ENCODE measurements at regions not wholly inside any gene's neighbourhood (a gene's known extent, or its start where the extent isn't known, plus 50 kb on each side); places are given as distances from the start of the nearest gene placed in this dataset.
A peak's percentile ranks its signal among the peaks of the same experiment; 100 is the strongest.

DNA sequence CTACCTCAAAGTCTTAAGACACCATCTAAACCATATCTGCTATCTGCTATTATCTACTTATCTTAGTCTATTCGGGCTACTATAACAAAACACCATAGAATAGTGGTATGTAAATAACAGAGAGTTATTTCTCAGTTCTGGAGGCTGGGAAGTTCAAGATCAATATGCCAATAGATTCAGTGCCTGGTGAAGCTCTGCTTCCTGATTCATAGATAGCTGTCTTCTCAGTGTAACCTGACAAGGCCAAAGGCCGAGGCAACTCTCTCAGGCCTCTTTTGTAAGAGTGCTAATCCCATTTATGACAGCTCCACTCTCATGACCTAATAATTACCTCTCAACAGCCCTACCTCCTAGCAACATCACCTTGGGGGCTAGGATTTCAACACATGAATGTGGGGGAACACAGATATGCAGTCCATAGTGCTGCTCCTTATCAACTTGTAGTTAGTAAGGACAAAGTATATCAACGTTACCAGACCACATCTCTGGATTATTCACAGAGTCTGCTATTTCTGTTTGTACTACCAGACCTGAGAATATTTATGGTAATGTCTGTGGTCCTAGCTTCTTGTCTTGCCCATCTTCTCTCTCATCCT, 297.8 kb downstream of the FOXG1 start:
- no peak for ATAC-seq (ENCODE audit: low read depth in 2 of 2)
- Mint-ChIP-seq H3K27ac (no peak overlapping the region), H3K9me3 (peaks cover 3 to 28% (median 16%) of the 10 kb centered on the region in 7 donors), H3K27me3 (no peaks in the 10 kb centered on the region), H3K4me3 (no peak overlapping the region), H3K36me3 (no peaks in the 10 kb centered on the region), H3K4me1 (no peaks in the 10 kb centered on the region)
- no peak overlapping the region for H3K27ac ChIP-seq (ENCODE audit: insufficient read depth, low read length, poor library complexity, severe bottlenecking)
- DNase-seq: no peak
- H3K27me3 ChIP-seq (ENCODE audit: control insufficient read depth, insufficient read depth, low read length): no peaks in the 10 kb centered on the region
- no peak overlapping the region for H3K4me3 ChIP-seq (ENCODE audit: low read depth, low read length)
- no peaks in the 10 kb centered on the region for H3K4me1 ChIP-seq (ENCODE audit: control insufficient read depth, insufficient read depth, low read length, poor library complexity, severe bottlenecking)
- H3K9me3 ChIP-seq (ENCODE audit: control insufficient read depth in 2 of 2, low read length in 2 of 2): peaks cover 6 to 7% of the 10 kb centered on the region in 2 experiments
- H3K36me3 ChIP-seq (ENCODE audit: control insufficient read depth, insufficient read depth, low read length): no peaks in the 10 kb centered on the region

DNA sequence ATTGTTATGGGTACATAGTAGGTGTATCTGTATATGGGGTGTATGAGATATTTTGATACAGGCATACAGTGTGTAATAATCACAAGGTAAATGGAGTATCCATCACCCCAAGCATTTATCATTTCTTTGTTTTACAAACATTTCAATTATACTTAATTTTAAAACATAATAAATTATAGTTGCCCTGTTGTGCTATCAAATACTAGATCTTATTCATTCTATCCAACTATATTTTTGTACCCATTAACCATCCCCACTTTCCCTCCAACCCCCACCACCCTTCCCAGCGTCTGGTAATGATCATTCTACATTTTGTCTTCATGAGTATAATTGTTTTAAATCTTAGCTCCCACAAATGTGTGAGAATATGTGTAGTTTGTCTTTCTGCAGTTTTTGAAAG, 302.6 kb downstream of the FOXG1 start:
- no peaks in the 10 kb centered on the region for H3K36me3 Mint-ChIP-seq
- no peak for DNase-seq
- H3K27ac ChIP-seq (ENCODE audit: insufficient read depth, low read length, poor library complexity, severe bottlenecking): no peak overlapping the region
- peaks cover 6 to 11% of the 10 kb centered on the region in 2 experiments for H3K9me3 ChIP-seq (ENCODE audit: control insufficient read depth in 2 of 2, low read length in 2 of 2)
- no peak overlapping the region for H3K27ac Mint-ChIP-seq
- no peaks in the 10 kb centered on the region for H3K36me3 ChIP-seq (ENCODE audit: control insufficient read depth, insufficient read depth, low read length)
- no peak overlapping the region for H3K4me3 ChIP-seq (ENCODE audit: low read depth, low read length)
- ATAC-seq (ENCODE audit: low read depth in 2 of 2): no peak
- no peaks in the 10 kb centered on the region for H3K4me1 ChIP-seq (ENCODE audit: control insufficient read depth, insufficient read depth, low read length, poor library complexity, severe bottlenecking)
- no peaks in the 10 kb centered on the region for H3K27me3 Mint-ChIP-seq
- no peaks in the 10 kb centered on the region for H3K4me1 Mint-ChIP-seq
- no peaks in the 10 kb centered on the region for H3K27me3 ChIP-seq (ENCODE audit: control insufficient read depth, insufficient read depth, low read length)
- peaks cover 4 to 31% (median 16%) of the 10 kb centered on the region in 7 donors for H3K9me3 Mint-ChIP-seq
- peak overlapping the region in 1 of 4 donors; percentile 28 for H3K4me3 Mint-ChIP-seq

GRCh38 chr14:29075761-29076160, 309.2 kb downstream of the FOXG1 start:
- H3K4me1 Mint-ChIP-seq: no peaks in the 10 kb centered on the region
- H3K36me3 Mint-ChIP-seq: no peaks in the 10 kb centered on the region
- H3K27ac Mint-ChIP-seq: no peak overlapping the region
- no peaks in the 10 kb centered on the region for H3K36me3 ChIP-seq (ENCODE audit: control insufficient read depth, insufficient read depth, low read length)
- H3K9me3 Mint-ChIP-seq: peaks cover 0 to 26% (median 8%) of the 10 kb centered on the region in 7 donors
- H3K4me3 Mint-ChIP-seq: no peak overlapping the region
- DNase-seq (no peak), ATAC-seq (ENCODE audit: low read depth in 2 of 2) (no peak)
- peaks cover 1 to 7% of the 10 kb centered on the region in 2 experiments for H3K9me3 ChIP-seq (ENCODE audit: control insufficient read depth in 2 of 2, low read length in 2 of 2)
- no peaks in the 10 kb centered on the region for H3K4me1 ChIP-seq (ENCODE audit: control insufficient read depth, insufficient read depth, low read length, poor library complexity, severe bottlenecking)
- H3K27ac ChIP-seq (ENCODE audit: insufficient read depth, low read length, poor library complexity, severe bottlenecking): no peak overlapping the region
- no peak overlapping the region for H3K4me3 ChIP-seq (ENCODE audit: low read depth, low read length)
- no peaks in the 10 kb centered on the region for H3K27me3 ChIP-seq (ENCODE audit: control insufficient read depth, insufficient read depth, low read length)
- no peaks in the 10 kb centered on the region for H3K27me3 Mint-ChIP-seq

DNA sequence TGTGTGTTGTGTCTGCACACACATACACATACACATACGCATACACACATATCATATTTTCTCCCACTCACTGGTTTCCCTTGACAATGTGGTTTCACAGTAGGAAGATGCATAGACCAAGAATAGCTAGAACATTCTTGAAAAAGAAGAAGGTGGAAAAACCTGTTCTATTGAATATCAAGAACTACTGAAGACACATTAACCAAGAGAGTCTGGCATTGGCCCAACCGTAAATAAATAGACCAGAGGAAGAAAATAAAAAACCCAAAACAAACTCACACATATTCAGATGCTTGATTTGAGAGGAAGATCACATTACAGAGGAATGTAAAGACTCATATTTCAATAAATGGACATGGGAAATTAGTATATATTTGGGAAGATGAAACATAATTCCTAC, 311.3 kb downstream of the FOXG1 start:
- no peaks in the 10 kb centered on the region for H3K36me3 Mint-ChIP-seq
- Histone ChIP-seq H3K4me3 (ENCODE audit: low read depth, low read length) (no peak overlapping the region), H3K9me3 (ENCODE audit: control insufficient read depth in 2 of 2, low read length in 2 of 2) (peaks cover 0 to 7% of the 10 kb centered on the region in 2 experiments), H3K36me3 (ENCODE audit: control insufficient read depth, insufficient read depth, low read length) (no peaks in the 10 kb centered on the region), H3K27me3 (ENCODE audit: control insufficient read depth, insufficient read depth, low read length) (no peaks in the 10 kb centered on the region), H3K27ac (ENCODE audit: insufficient read depth, low read length, poor library complexity, severe bottlenecking) (no peak overlapping the region), H3K4me1 (ENCODE audit: control insufficient read depth, insufficient read depth, low read length, poor library complexity, severe bottlenecking) (no peaks in the 10 kb centered on the region)
- H3K9me3 Mint-ChIP-seq: peaks cover 0 to 31% (median 8%) of the 10 kb centered on the region in 7 donors
- no peak overlapping the region for H3K27ac Mint-ChIP-seq
- H3K4me3 Mint-ChIP-seq: no peak overlapping the region
- no peak for ATAC-seq (ENCODE audit: low read depth in 2 of 2)
- no peaks in the 10 kb centered on the region for H3K27me3 Mint-ChIP-seq
- H3K4me1 Mint-ChIP-seq: no peaks in the 10 kb centered on the region
- no peak for DNase-seq

- no peaks in the 10 kb centered on the region for H3K27me3 ChIP-seq (ENCODE audit: control insufficient read depth, insufficient read depth, low read length)
- H3K36me3 ChIP-seq (ENCODE audit: control insufficient read depth, insufficient read depth, low read length): no peaks in the 10 kb centered on the region
- ATAC-seq (ENCODE audit: low read depth in 2 of 2) (no peak), DNase-seq (no peak)
- Mint-ChIP-seq H3K27me3 (no peaks in the 10 kb centered on the region), H3K36me3 (no peaks in the 10 kb centered on the region), H3K4me1 (no peaks in the 10 kb centered on the region), H3K27ac (no peak overlapping the region), H3K9me3 (peaks cover 0 to 31% (median 8%) of the 10 kb centered on the region in 7 donors), H3K4me3 (no peak overlapping the region)
- no peak overlapping the region for H3K27ac ChIP-seq (ENCODE audit: insufficient read depth, low read length, poor library complexity, severe bottlenecking)
- H3K4me1 ChIP-seq (ENCODE audit: control insufficient read depth, insufficient read depth, low read length, poor library complexity, severe bottlenecking): no peaks in the 10 kb centered on the region
- no peak overlapping the region for H3K4me3 ChIP-seq (ENCODE audit: low read depth, low read length)
- H3K9me3 ChIP-seq (ENCODE audit: control insufficient read depth in 2 of 2, low read length in 2 of 2): peaks cover 4 to 7% of the 10 kb centered on the region in 2 experiments
These were observed 312.4 kb downstream of the FOXG1 start for GRCh38 chr14:29078810-29079522.

DNA sequence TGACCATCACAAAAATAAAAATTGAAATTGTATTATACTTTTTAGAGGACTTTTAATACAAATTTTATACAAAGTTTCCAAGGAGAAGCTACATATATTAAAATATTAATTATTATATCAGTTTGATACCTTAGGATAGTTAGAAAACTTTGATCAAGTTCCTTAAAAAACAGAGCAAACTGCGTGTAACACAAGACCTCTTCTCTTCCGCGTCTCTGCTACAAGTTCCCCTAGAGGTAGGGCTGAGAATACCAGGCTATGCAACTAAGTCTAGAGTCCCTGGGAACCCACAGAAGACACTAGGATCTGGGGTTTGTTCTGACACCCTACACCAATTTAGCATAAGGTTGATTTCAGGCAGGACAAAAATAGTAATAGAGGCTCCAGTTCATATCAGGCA, 319.0 kb downstream of the FOXG1 start:
- ATAC-seq (ENCODE audit: low read depth in 2 of 2) (no peak), DNase-seq (no peak)
- Histone ChIP-seq H3K36me3 (ENCODE audit: control insufficient read depth, insufficient read depth, low read length) (no peaks in the 10 kb centered on the region), H3K4me3 (ENCODE audit: low read depth, low read length) (no peak overlapping the region), H3K4me1 (ENCODE audit: control insufficient read depth, insufficient read depth, low read length, poor library complexity, severe bottlenecking) (no peaks in the 10 kb centered on the region), H3K9me3 (ENCODE audit: control insufficient read depth in 2 of 2, low read length in 2 of 2) (peaks cover 4 to 11% of the 10 kb centered on the region in 2 experiments), H3K27ac (ENCODE audit: insufficient read depth, low read length, poor library complexity, severe bottlenecking) (no peak overlapping the region), H3K27me3 (ENCODE audit: control insufficient read depth, insufficient read depth, low read length) (no peaks in the 10 kb centered on the region)
- Mint-ChIP-seq H3K4me3 (no peak overlapping the region), H3K27ac (no peak overlapping the region), H3K4me1 (peaks cover 0 to 2% (median 0%) of the 10 kb centered on the region in 4 donors), H3K27me3 (no peaks in the 10 kb centered on the region), H3K36me3 (no peaks in the 10 kb centered on the region), H3K9me3 (peaks cover 6 to 35% (median 9%) of the 10 kb centered on the region in 7 donors)

- Mint-ChIP-seq H3K27me3 (no peaks in the 10 kb centered on the region), H3K4me3 (no peak overlapping the region), H3K4me1 (no peaks in the 10 kb centered on the region), H3K36me3 (no peaks in the 10 kb centered on the region), H3K27ac (no peak overlapping the region), H3K9me3 (peaks cover 5 to 25% (median 13%) of the 10 kb centered on the region in 7 donors)
- H3K4me3 ChIP-seq (ENCODE audit: low read depth, low read length): no peak overlapping the region
- DNase-seq (no peak), ATAC-seq (ENCODE audit: low read depth in 2 of 2) (no peak)
- no peaks in the 10 kb centered on the region for H3K36me3 ChIP-seq (ENCODE audit: control insufficient read depth, insufficient read depth, low read length)
- no peaks in the 10 kb centered on the region for H3K27me3 ChIP-seq (ENCODE audit: control insufficient read depth, insufficient read depth, low read length)
- no peaks in the 10 kb centered on the region for H3K4me1 ChIP-seq (ENCODE audit: control insufficient read depth, insufficient read depth, low read length, poor library complexity, severe bottlenecking)
- no peak overlapping the region for H3K27ac ChIP-seq (ENCODE audit: insufficient read depth, low read length, poor library complexity, severe bottlenecking)
- H3K9me3 ChIP-seq (ENCODE audit: control insufficient read depth in 2 of 2, low read length in 2 of 2): peaks cover 0 to 13% of the 10 kb centered on the region in 2 experiments
These were observed 323.3 kb downstream of the FOXG1 start for GRCh38 chr14:29089849-29090248.

DNA sequence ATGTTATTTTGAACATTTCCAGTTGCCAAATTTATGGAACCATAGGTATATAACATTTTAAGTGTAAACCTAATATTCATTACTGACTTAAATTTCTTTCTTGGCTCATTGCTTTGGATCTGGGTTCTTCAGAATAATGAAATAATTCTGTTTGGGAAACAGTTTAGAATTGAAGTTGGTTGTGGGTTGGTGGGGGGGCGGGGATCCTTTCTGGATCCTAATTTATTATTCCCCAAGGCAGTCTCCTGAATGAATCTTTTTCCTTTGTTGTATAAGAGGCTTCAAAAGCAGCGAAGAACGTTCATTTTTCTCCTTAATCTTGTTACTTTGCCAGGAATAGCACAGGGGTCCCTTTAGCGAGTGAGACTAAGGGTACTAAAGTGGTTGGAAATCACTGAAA, 325.5 kb downstream of the FOXG1 start:
- no peak overlapping the region for H3K27ac Mint-ChIP-seq
- DNase-seq (no peak), ATAC-seq (ENCODE audit: low read depth in 2 of 2) (no peak)
- no peak overlapping the region for H3K4me3 Mint-ChIP-seq
- H3K4me1 ChIP-seq (ENCODE audit: control insufficient read depth, insufficient read depth, low read length, poor library complexity, severe bottlenecking): no peaks in the 10 kb centered on the region
- peaks cover under 1 to 24% (median 16%) of the 10 kb centered on the region in 7 donors for H3K9me3 Mint-ChIP-seq
- no peaks in the 10 kb centered on the region for H3K4me1 Mint-ChIP-seq
- no peaks in the 10 kb centered on the region for H3K27me3 Mint-ChIP-seq
- H3K27ac ChIP-seq (ENCODE audit: insufficient read depth, low read length, poor library complexity, severe bottlenecking): no peak overlapping the region
- peaks cover 4 to 13% of the 10 kb centered on the region in 2 experiments for H3K9me3 ChIP-seq (ENCODE audit: control insufficient read depth in 2 of 2, low read length in 2 of 2)
- H3K27me3 ChIP-seq (ENCODE audit: control insufficient read depth, insufficient read depth, low read length): no peaks in the 10 kb centered on the region
- H3K36me3 ChIP-seq (ENCODE audit: control insufficient read depth, insufficient read depth, low read length): no peaks in the 10 kb centered on the region
- H3K4me3 ChIP-seq (ENCODE audit: low read depth, low read length): no peak overlapping the region
- H3K36me3 Mint-ChIP-seq: no peaks in the 10 kb centered on the region
